ENCODE measurements at regions not wholly inside any gene's neighbourhood (a gene's known extent, or its start where the extent isn't known, plus 50 kb on each side); places are given as distances from the start of the nearest gene placed in this dataset.

DNA sequence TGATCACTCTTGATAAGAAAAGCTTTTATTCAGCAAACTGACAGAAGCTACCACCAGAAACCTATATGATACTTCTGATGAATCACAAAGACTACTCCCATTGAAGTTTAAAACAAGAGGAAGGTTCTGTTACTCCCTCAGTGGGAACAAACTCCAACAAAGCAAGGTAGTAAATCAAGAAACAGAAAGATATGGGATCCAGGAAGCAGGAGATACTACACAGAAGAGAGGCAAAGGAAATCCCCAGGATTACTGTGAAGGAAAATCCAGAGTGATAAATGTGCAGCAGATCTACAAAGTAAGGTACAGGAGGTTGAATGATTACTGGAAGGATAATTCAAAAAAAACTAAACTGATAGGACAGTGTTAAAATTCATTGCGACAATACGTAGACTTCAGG, 222.4 kb downstream of the HHIP start:
- H2BK20ac ChIP-seq (ENCODE audit: low read length) = no peak overlapping the region
- no peak overlapping the region for H2BK120ac ChIP-seq (replicated peaks; ENCODE audit: low read depth, low read length)
- H3K4me3 ChIP-seq (ENCODE audit: extremely low read depth in 1 of 4, insufficient read depth in 2 of 4, low read depth in 3 of 4, low read length in 4 of 4) = no peak overlapping the region
- H2BK15ac ChIP-seq (ENCODE audit: low read length) = no peak overlapping the region
- H3K4me2 ChIP-seq (ENCODE audit: insufficient read depth in 1 of 2, low read depth in 2 of 2, low read length in 2 of 2) = no peak overlapping the region
- H3K36me3 ChIP-seq (ENCODE audit: control insufficient read depth in 2 of 4, insufficient read depth in 4 of 4, low read length in 3 of 4) = no peaks in the 10 kb centered on the region
- H3K4ac ChIP-seq (replicated peaks; ENCODE audit: insufficient read length, low read depth, low read length) = no peak overlapping the region
- no peak overlapping the region for H3K14ac ChIP-seq (ENCODE audit: insufficient read length)
- no peak overlapping the region for H4K8ac ChIP-seq (ENCODE audit: extremely low read depth, insufficient read depth, low read length)
- no peaks in the 10 kb centered on the region for H3K9me3 ChIP-seq (ENCODE audit: insufficient read depth in 2 of 2, low read depth in 1 of 2, low read length in 1 of 2)
- no peak overlapping the region for H3K18ac ChIP-seq (ENCODE audit: extremely low read depth, low read length)
- H3K27me3 ChIP-seq (replicated peaks in 1 of 4; ENCODE audit: control insufficient read depth in 3 of 4, extremely low read depth in 1 of 4, insufficient read depth in 3 of 4, low read length in 3 of 4) = no peaks in the 10 kb centered on the region
- no peak overlapping the region for H3K23ac ChIP-seq (ENCODE audit: insufficient read length)
- no peak for DNase-seq (ENCODE audit: low read depth in 1 of 2, low spot score in 2 of 2)
- ChIA-PET POLR2A (ENCODE audit: partially characterized antibody) (no interaction called here), CTCF (ENCODE audit: partially characterized antibody) (no interaction called here)
- no peaks in the 10 kb centered on the region for H3K79me2 ChIP-seq (ENCODE audit: control insufficient read depth in 1 of 2, insufficient read depth in 2 of 2, low read length in 2 of 2)
- H3K27ac ChIP-seq (ENCODE audit: low read depth, low read length) = no peak overlapping the region
- no peak overlapping the region for H2BK5ac ChIP-seq (ENCODE audit: low read depth, low read length)
- no peak overlapping the region for H2BK12ac ChIP-seq (ENCODE audit: low read depth, low read length)
- no peak overlapping the region for H3K56ac ChIP-seq (replicated peaks; ENCODE audit: insufficient read length, low read depth, low read length)
- H2AFZ ChIP-seq (ENCODE audit: low read length) = no peak overlapping the region
- H3K79me1 ChIP-seq (ENCODE audit: low read depth, low read length) = no peaks in the 10 kb centered on the region
- H4K20me1 ChIP-seq (replicated peaks in 1 of 2; ENCODE audit: control insufficient read depth in 1 of 2, insufficient read depth in 2 of 2, low read length in 2 of 2) = no peaks in the 10 kb centered on the region
- H4K5ac ChIP-seq (ENCODE audit: insufficient read length, low read depth, low read length) = no peak overlapping the region
- H3K23me2 ChIP-seq (ENCODE audit: low read depth, low read length) = no peaks in the 10 kb centered on the region
- FAIRE-seq = no peak
- H3K9ac ChIP-seq (replicated peaks in 1 of 4; ENCODE audit: extremely low read depth in 1 of 4, low read depth in 3 of 4, low read length in 3 of 4) = no peak overlapping the region
- 94% methylated on average over 2 of the region's 2 CpGs; no CpG with 5 or more reads in 1 of the 2 experiments for WGBS, 2 experiments (ENCODE audit: extremely low coverage in 1 of 2, insufficient coverage in 1 of 2, insufficient read length in 1 of 2, insufficient replicate concordance in 2 of 2, low coverage in 1 of 2, low lambda C conversion rate in 2 of 2, missing lambda C conversion rate in 1 of 2)
- H4K91ac ChIP-seq (replicated peaks; ENCODE audit: insufficient read length, low read length) = no peak overlapping the region
- H2AK5ac ChIP-seq (ENCODE audit: low read depth, low read length) = no peak overlapping the region
- no peaks in the 10 kb centered on the region for H3K4me1 ChIP-seq (replicated peaks in 1 of 4; ENCODE audit: control insufficient read depth in 3 of 4, insufficient read depth in 4 of 4, low read length in 3 of 4)
- TF ChIP-seq MAFK (IDR thresholded peaks at IDR 0.05; ENCODE audit: low read depth, low read length) (no peak), RAD21 (IDR thresholded peaks at IDR 0.05 in 1 of 2, conservative IDR thresholded peaks at IDR 0.05 in 1 of 2; ENCODE audit: low read depth in 2 of 2, low read length in 2 of 2) (no peak), BACH1 (IDR thresholded peaks at IDR 0.05; ENCODE audit: low read length) (no peak), SIRT6 (IDR thresholded peaks at IDR 0.05; ENCODE audit: low read length) (no peak), ATF2 (IDR thresholded peaks at IDR 0.05; ENCODE audit: low read length) (no peak), CTCF (IDR thresholded peaks at IDR 0.05; ENCODE audit: control extremely low read depth in 1 of 3, insufficient read depth in 1 of 3, low read depth in 1 of 3, low read length in 3 of 3) (no peak), GABPA (IDR thresholded peaks at IDR 0.05; ENCODE audit: borderline replicate concordance, insufficient read depth, low read length) (no peak)
- TF ChIP-seq, protein P1, sequence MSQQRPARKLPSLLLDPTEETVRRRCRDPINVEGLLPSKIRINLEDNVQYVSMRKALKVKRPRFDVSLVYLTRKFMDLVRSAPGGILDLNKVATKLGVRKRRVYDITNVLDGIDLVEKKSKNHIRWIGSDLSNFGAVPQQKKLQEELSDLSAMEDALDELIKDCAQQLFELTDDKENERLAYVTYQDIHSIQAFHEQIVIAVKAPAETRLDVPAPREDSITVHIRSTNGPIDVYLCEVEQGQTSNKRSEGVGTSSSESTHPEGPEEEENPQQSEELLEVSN (IDR thresholded peaks at IDR 0.05) = no peak
- TF ChIP-seq, protein P2, sequence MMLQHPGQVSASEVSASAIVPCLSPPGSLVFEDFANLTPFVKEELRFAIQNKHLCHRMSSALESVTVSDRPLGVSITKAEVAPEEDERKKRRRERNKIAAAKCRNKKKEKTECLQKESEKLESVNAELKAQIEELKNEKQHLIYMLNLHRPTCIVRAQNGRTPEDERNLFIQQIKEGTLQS (IDR thresholded peaks at IDR 0.05; ENCODE audit: insufficient read depth, low read depth, low read length) = no peak
